Ascending aorta (tissue), 2 donors: ENCODE measurements at regions not wholly inside any gene's neighbourhood (a gene's known extent, or its start where the extent isn't known, plus 50 kb on each side); places are given as distances from the start of the nearest gene placed in this dataset.

Experiments
- DNase-seq, 2 donors: peaks; one replicate each; pipeline ENCODE4 v3.0.0-alpha.2; 2019; ENCODE audit warnings: low spot score in 2 of 2
- H3K27ac ChIP-seq, 2 donors: fragments of 200-600 bp; sonication (generic); one replicate each; pipeline ENCODE4 v1.5.1; 2016 to 2017; ENCODE audit warnings: mild to moderate bottlenecking in 1 of 2
- H3K27me3 ChIP-seq: fragments of 200-600 bp; sonication (generic); one replicate; pipeline ENCODE4 v1.5.1; 2017
- H3K36me3 ChIP-seq, 2 donors: fragments of 200-600 bp; sonication (generic); one replicate each; pipeline ENCODE4 v1.5.1; 2016
- H3K4me1 ChIP-seq, 2 donors: fragments of 200-600 bp; sonication (generic); one replicate each; pipeline ENCODE4 v1.5.1; 2016 to 2017; ENCODE audit warnings: mild to moderate bottlenecking in 1 of 2
- H3K4me3 ChIP-seq, 2 donors: fragments of 200-600 bp; sonication (generic); one replicate each; pipeline ENCODE4 v1.5.1; 2016 to 2017; ENCODE audit warnings: mild to moderate bottlenecking in 1 of 2
- H3K9me3 ChIP-seq, 2 donors: fragments of 200-600 bp; sonication (generic); one replicate each; pipeline ENCODE4 v1.5.1; 2016
- intact Hi-C: fragments of 100-400 bp; cut with DNase I; formaldehyde crosslinking; loops from one replicate; pipeline ENCODE4 v1.15.1; 2023
- TF ChIP-seq, protein P1 (sequence below), 3 experiments: fragments of 200-600 bp in 2 of 3; fragments of 450-650 bp in 1 of 3; sonication (generic) in 2 of 3; IDR thresholded peaks; one replicate each; pipeline ENCODE4 v1.5.1; 2016 to 2019; ENCODE audit warnings: antibody characterized with exemption in 3 of 3, mild to moderate bottlenecking in 1 of 3, moderate library complexity in 1 of 3

- intact Hi-C loops: no loop called here
- Histone ChIP-seq H3K36me3 (no peaks in the 10 kb centered on the region), H3K4me1 (no peaks in the 10 kb centered on the region), H3K27ac (no peak overlapping the region), H3K4me3 (no peak overlapping the region), H3K9me3 (no peaks in the 10 kb centered on the region), H3K27me3 (no peaks in the 10 kb centered on the region)
- TF ChIP-seq, protein P1, sequence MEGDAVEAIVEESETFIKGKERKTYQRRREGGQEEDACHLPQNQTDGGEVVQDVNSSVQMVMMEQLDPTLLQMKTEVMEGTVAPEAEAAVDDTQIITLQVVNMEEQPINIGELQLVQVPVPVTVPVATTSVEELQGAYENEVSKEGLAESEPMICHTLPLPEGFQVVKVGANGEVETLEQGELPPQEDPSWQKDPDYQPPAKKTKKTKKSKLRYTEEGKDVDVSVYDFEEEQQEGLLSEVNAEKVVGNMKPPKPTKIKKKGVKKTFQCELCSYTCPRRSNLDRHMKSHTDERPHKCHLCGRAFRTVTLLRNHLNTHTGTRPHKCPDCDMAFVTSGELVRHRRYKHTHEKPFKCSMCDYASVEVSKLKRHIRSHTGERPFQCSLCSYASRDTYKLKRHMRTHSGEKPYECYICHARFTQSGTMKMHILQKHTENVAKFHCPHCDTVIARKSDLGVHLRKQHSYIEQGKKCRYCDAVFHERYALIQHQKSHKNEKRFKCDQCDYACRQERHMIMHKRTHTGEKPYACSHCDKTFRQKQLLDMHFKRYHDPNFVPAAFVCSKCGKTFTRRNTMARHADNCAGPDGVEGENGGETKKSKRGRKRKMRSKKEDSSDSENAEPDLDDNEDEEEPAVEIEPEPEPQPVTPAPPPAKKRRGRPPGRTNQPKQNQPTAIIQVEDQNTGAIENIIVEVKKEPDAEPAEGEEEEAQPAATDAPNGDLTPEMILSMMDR (IDR thresholded peaks at IDR 0.05): no peak
- DNase-seq: no peak
These were observed 1932.0 kb downstream of the SUCLG1 start for GRCh38 chr2:82527124-82527523.

- Histone ChIP-seq H3K27ac (no peak overlapping the region), H3K27me3 (no peaks in the 10 kb centered on the region), H3K9me3 (no peaks in the 10 kb centered on the region), H3K36me3 (no peaks in the 10 kb centered on the region), H3K4me3 (no peak overlapping the region), H3K4me1 (no peaks in the 10 kb centered on the region)
- DNase-seq: no peak
- TF ChIP-seq, protein P1 (IDR thresholded peaks at IDR 0.05): no peak
- intact Hi-C loops: no loop called here
These were observed 1932.8 kb downstream of the SUCLG1 start for GRCh38 chr2:82526277-82526676.

DNA sequence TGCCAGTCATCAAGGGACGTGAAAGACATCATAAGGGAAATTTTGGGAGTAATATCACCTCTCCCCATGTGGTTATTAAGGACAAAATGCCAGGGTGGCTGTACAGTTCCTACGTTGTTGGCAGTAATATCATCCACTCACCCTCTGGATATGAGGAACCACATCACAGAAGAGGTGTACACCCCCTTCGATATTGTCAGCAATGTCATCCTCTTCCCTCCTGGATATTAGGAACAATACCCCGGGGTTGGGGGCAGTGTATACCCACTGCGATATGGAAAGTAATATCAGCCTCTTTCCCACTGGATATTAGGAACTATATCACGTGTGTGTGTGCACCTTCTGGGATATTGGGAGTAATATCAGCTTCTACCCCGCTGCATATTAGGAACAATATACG lies 1933.3 kb downstream of the SUCLG1 start:
- Histone ChIP-seq H3K36me3 (no peaks in the 10 kb centered on the region), H3K9me3 (no peaks in the 10 kb centered on the region), H3K27me3 (no peaks in the 10 kb centered on the region), H3K27ac (no peak overlapping the region), H3K4me1 (no peaks in the 10 kb centered on the region), H3K4me3 (no peak overlapping the region)
- TF ChIP-seq, protein P1 (IDR thresholded peaks at IDR 0.05): no peak
- DNase-seq: no peak
- intact Hi-C loops: no loop called here

DNA sequence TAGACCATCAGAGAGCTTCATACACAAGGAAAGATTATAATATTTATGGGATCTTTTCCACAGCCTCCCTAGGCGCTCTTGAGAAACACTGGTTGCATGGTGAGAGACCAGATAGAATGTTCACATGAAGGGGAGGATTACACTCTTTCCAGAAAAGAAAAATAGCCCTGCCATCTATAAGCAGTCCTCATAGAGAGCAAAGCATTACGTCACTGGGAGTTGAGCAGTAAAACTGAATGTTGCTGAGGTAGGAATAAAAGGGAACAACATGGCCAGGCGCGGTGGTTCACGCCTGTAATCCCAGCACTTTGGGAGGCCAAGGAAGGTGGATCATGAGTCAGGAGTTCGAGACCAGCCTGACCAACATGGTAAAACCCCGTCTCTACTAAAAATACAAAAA lies 1934.3 kb downstream of the SUCLG1 start:
- Histone ChIP-seq H3K36me3 (no peaks in the 10 kb centered on the region), H3K4me3 (no peak overlapping the region), H3K27ac (no peak overlapping the region), H3K9me3 (no peaks in the 10 kb centered on the region), H3K4me1 (no peaks in the 10 kb centered on the region), H3K27me3 (no peaks in the 10 kb centered on the region)
- no peak for DNase-seq
- intact Hi-C loops: no loop called here
- TF ChIP-seq, protein P1 (IDR thresholded peaks at IDR 0.05): no peak

- Histone ChIP-seq H3K4me3 (no peak overlapping the region), H3K9me3 (no peaks in the 10 kb centered on the region), H3K4me1 (no peaks in the 10 kb centered on the region), H3K27ac (no peak overlapping the region), H3K36me3 (no peaks in the 10 kb centered on the region), H3K27me3 (no peaks in the 10 kb centered on the region)
- DNase-seq: no peak
- intact Hi-C loops: no loop called here
- TF ChIP-seq, protein P1 (IDR thresholded peaks at IDR 0.05): no peak
These were observed 1947.2 kb downstream of the SUCLG1 start for GRCh38 chr2:82511894-82512293.

DNA sequence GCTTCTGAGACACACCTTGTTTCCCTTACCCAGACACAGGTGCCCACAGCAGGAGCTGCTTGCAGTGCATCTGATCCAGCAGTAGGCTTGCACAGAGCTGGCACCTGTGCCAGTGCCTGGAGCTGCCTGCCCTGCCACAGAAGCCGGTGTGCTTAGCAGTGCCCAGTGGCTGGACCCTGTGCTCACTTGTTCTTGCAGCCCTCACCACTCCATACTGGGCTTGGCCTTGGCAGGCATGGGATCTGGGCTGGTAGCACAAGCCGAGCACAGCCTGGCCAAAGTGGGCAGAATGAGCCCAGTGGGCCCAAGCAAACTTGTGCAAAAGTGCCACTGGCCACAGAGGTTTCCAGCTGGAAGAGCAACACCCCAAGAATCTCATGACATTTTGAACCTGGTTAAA lies 1950.4 kb downstream of the SUCLG1 start:
- intact Hi-C loops: no loop called here
- TF ChIP-seq, protein P1 (IDR thresholded peaks at IDR 0.05): no peak
- Histone ChIP-seq H3K27ac (no peak overlapping the region), H3K9me3 (no peaks in the 10 kb centered on the region), H3K4me3 (no peak overlapping the region), H3K36me3 (no peaks in the 10 kb centered on the region), H3K4me1 (no peaks in the 10 kb centered on the region), H3K27me3 (no peaks in the 10 kb centered on the region)
- no peak for DNase-seq
